ENCODE measurements at regions not wholly inside any gene's neighbourhood (a gene's known extent, or its start where the extent isn't known, plus 50 kb on each side); places are given as distances from the start of the nearest gene placed in this dataset.

- H3K4me3 Mint-ChIP-seq: no peak overlapping the region
- peaks cover 9% of the 10 kb centered on the region for H3K27me3 Mint-ChIP-seq
- DNase-seq (ENCODE audit: low spot score in 2 of 2) (no peak), ATAC-seq (replicated peaks; ENCODE audit: extremely low read depth, poor library complexity, severe bottlenecking) (no peak)
- no peaks in the 10 kb centered on the region for H3K36me3 Mint-ChIP-seq (ENCODE audit: insufficient read depth)
- H3K27ac Mint-ChIP-seq (ENCODE audit: low read depth): no peak overlapping the region
- H3K9me3 Mint-ChIP-seq: peaks cover 4% of the 10 kb centered on the region
- H3K4me1 Mint-ChIP-seq: no peaks in the 10 kb centered on the region
These were observed 543.0 kb upstream of the DAB1 start for GRCh38 chr1:57966751-57967406.

- peaks cover 9% of the 10 kb centered on the region for H3K27me3 Mint-ChIP-seq
- no peak overlapping the region for H3K27ac Mint-ChIP-seq (ENCODE audit: low read depth)
- H3K9me3 Mint-ChIP-seq: peaks cover 4% of the 10 kb centered on the region
- H3K36me3 Mint-ChIP-seq (ENCODE audit: insufficient read depth): no peaks in the 10 kb centered on the region
- ATAC-seq (replicated peaks; ENCODE audit: extremely low read depth, poor library complexity, severe bottlenecking): no peak
- no peak overlapping the region for H3K4me3 Mint-ChIP-seq
- DNase-seq (ENCODE audit: low spot score in 2 of 2): no peak
- no peaks in the 10 kb centered on the region for H3K4me1 Mint-ChIP-seq
These were observed 542.5 kb upstream of the DAB1 start for GRCh38 chr1:57966340-57966739.

GRCh38 chr1:57963581-57963980 is 539.7 kb upstream of the DAB1 start:
- no peaks in the 10 kb centered on the region for H3K36me3 Mint-ChIP-seq (ENCODE audit: insufficient read depth)
- ATAC-seq (replicated peaks; ENCODE audit: extremely low read depth, poor library complexity, severe bottlenecking) (no peak), DNase-seq (ENCODE audit: low spot score in 2 of 2) (no peak)
- no peaks in the 10 kb centered on the region for H3K4me1 Mint-ChIP-seq
- H3K9me3 Mint-ChIP-seq: peaks cover 4% of the 10 kb centered on the region
- H3K27ac Mint-ChIP-seq (ENCODE audit: low read depth): no peak overlapping the region
- no peak overlapping the region for H3K4me3 Mint-ChIP-seq
- H3K27me3 Mint-ChIP-seq: peaks cover 9% of the 10 kb centered on the region

GRCh38 chr1:57959531-57960241 is 535.8 kb upstream of the DAB1 start:
- no peak for ATAC-seq (replicated peaks; ENCODE audit: extremely low read depth, poor library complexity, severe bottlenecking)
- no peak for DNase-seq (ENCODE audit: low spot score in 2 of 2)
- Mint-ChIP-seq H3K27me3 (no peaks in the 10 kb centered on the region), H3K9me3 (no peaks in the 10 kb centered on the region), H3K4me3 (no peak overlapping the region), H3K4me1 (no peaks in the 10 kb centered on the region), H3K27ac (ENCODE audit: low read depth) (no peak overlapping the region), H3K36me3 (ENCODE audit: insufficient read depth) (no peaks in the 10 kb centered on the region)

GRCh38 chr1:57957576-57957975 is 533.7 kb upstream of the DAB1 start:
- no peaks in the 10 kb centered on the region for H3K27me3 Mint-ChIP-seq
- DNase-seq (ENCODE audit: low spot score in 2 of 2): no peak
- no peaks in the 10 kb centered on the region for H3K4me1 Mint-ChIP-seq
- no peak for ATAC-seq (replicated peaks; ENCODE audit: extremely low read depth, poor library complexity, severe bottlenecking)
- H3K27ac Mint-ChIP-seq (ENCODE audit: low read depth): no peak overlapping the region
- no peak overlapping the region for H3K4me3 Mint-ChIP-seq
- H3K9me3 Mint-ChIP-seq: no peaks in the 10 kb centered on the region
- no peaks in the 10 kb centered on the region for H3K36me3 Mint-ChIP-seq (ENCODE audit: insufficient read depth)

GRCh38 chr1:57951390-57951789 is 527.5 kb upstream of the DAB1 start:
- H3K4me3 Mint-ChIP-seq: no peak overlapping the region
- no peaks in the 10 kb centered on the region for H3K9me3 Mint-ChIP-seq
- H3K27me3 Mint-ChIP-seq: no peaks in the 10 kb centered on the region
- H3K4me1 Mint-ChIP-seq: no peaks in the 10 kb centered on the region
- no peak for ATAC-seq (replicated peaks; ENCODE audit: extremely low read depth, poor library complexity, severe bottlenecking)
- no peak overlapping the region for H3K27ac Mint-ChIP-seq (ENCODE audit: low read depth)
- DNase-seq (ENCODE audit: low spot score in 2 of 2): no peak
- no peaks in the 10 kb centered on the region for H3K36me3 Mint-ChIP-seq (ENCODE audit: insufficient read depth)

GRCh38 chr1:57949168-57949567 is 525.3 kb upstream of the DAB1 start:
- H3K36me3 Mint-ChIP-seq (ENCODE audit: insufficient read depth): no peaks in the 10 kb centered on the region
- ATAC-seq (replicated peaks; ENCODE audit: extremely low read depth, poor library complexity, severe bottlenecking): no peak
- no peak overlapping the region for H3K4me3 Mint-ChIP-seq

GRCh38 chr1:57947471-57947870 is 523.6 kb upstream of the DAB1 start:
- no peak for DNase-seq (ENCODE audit: low spot score in 2 of 2)
- ATAC-seq (replicated peaks; ENCODE audit: extremely low read depth, poor library complexity, severe bottlenecking): no peak
- no peak overlapping the region for H3K4me3 Mint-ChIP-seq
- H3K4me1 Mint-ChIP-seq: no peaks in the 10 kb centered on the region
- no peak overlapping the region for H3K27ac Mint-ChIP-seq (ENCODE audit: low read depth)
- H3K27me3 Mint-ChIP-seq: no peaks in the 10 kb centered on the region
- no peaks in the 10 kb centered on the region for H3K36me3 Mint-ChIP-seq (ENCODE audit: insufficient read depth)
- no peaks in the 10 kb centered on the region for H3K9me3 Mint-ChIP-seq

More at GRCh38 chr1:57949168-57949567, 525.3 kb upstream of the DAB1 start:
- Mint-ChIP-seq H3K4me1 (no peaks in the 10 kb centered on the region), H3K9me3 (no peaks in the 10 kb centered on the region), H3K27ac (ENCODE audit: low read depth) (no peak overlapping the region), H3K27me3 (no peaks in the 10 kb centered on the region)
- DNase-seq (ENCODE audit: low spot score in 2 of 2): no peak

- Mint-ChIP-seq H3K36me3 (ENCODE audit: insufficient read depth) (no peaks in the 10 kb centered on the region), H3K27ac (ENCODE audit: low read depth) (no peak overlapping the region), H3K27me3 (no peaks in the 10 kb centered on the region), H3K4me1 (no peaks in the 10 kb centered on the region), H3K9me3 (no peaks in the 10 kb centered on the region), H3K4me3 (no peak overlapping the region)
- ATAC-seq (replicated peaks; ENCODE audit: extremely low read depth, poor library complexity, severe bottlenecking) (no peak), DNase-seq (ENCODE audit: low spot score in 2 of 2) (no peak)
These were observed 521.2 kb upstream of the DAB1 start for GRCh38 chr1:57945045-57945444.

GRCh38 chr1:57943365-57943764 is 519.5 kb upstream of the DAB1 start:
- Mint-ChIP-seq H3K36me3 (ENCODE audit: insufficient read depth) (no peaks in the 10 kb centered on the region), H3K4me3 (no peak overlapping the region), H3K27ac (ENCODE audit: low read depth) (no peak overlapping the region), H3K27me3 (no peaks in the 10 kb centered on the region), H3K4me1 (no peaks in the 10 kb centered on the region), H3K9me3 (peaks cover 12% of the 10 kb centered on the region)
- ATAC-seq (replicated peaks; ENCODE audit: extremely low read depth, poor library complexity, severe bottlenecking) (no peak), DNase-seq (ENCODE audit: low spot score in 2 of 2) (no peak)

GRCh38 chr1:57934745-57935144 is 510.9 kb upstream of the DAB1 start:
- peaks cover 9% of the 10 kb centered on the region for H3K27me3 Mint-ChIP-seq
- no peak for ATAC-seq (replicated peaks; ENCODE audit: extremely low read depth, poor library complexity, severe bottlenecking)
- no peaks in the 10 kb centered on the region for H3K36me3 Mint-ChIP-seq (ENCODE audit: insufficient read depth)
- no peaks in the 10 kb centered on the region for H3K4me1 Mint-ChIP-seq
- peaks cover 18% of the 10 kb centered on the region for H3K9me3 Mint-ChIP-seq
- H3K4me3 Mint-ChIP-seq: no peak overlapping the region
- no peak overlapping the region for H3K27ac Mint-ChIP-seq (ENCODE audit: low read depth)
- DNase-seq (ENCODE audit: low spot score in 2 of 2): no peak

GRCh38 chr1:57927003-57927402 is 503.1 kb upstream of the DAB1 start:
- H3K4me3 Mint-ChIP-seq: no peak overlapping the region
- H3K9me3 Mint-ChIP-seq: peaks cover 3% of the 10 kb centered on the region
- no peak for ATAC-seq (replicated peaks; ENCODE audit: extremely low read depth, poor library complexity, severe bottlenecking)

GRCh38 chr1:57926025-57926552 is 502.2 kb upstream of the DAB1 start:
- Mint-ChIP-seq H3K27ac (ENCODE audit: low read depth) (no peak overlapping the region), H3K9me3 (peaks cover 6% of the 10 kb centered on the region), H3K4me1 (no peaks in the 10 kb centered on the region), H3K36me3 (ENCODE audit: insufficient read depth) (no peaks in the 10 kb centered on the region), H3K4me3 (no peak overlapping the region), H3K27me3 (peaks cover 13% of the 10 kb centered on the region)
- ATAC-seq (replicated peaks; ENCODE audit: extremely low read depth, poor library complexity, severe bottlenecking) (no peak), DNase-seq (ENCODE audit: low spot score in 2 of 2) (no peak)

More at GRCh38 chr1:57927003-57927402, 503.1 kb upstream of the DAB1 start:
- Mint-ChIP-seq H3K4me1 (no peaks in the 10 kb centered on the region), H3K27ac (ENCODE audit: low read depth) (no peak overlapping the region), H3K36me3 (ENCODE audit: insufficient read depth) (no peaks in the 10 kb centered on the region), H3K27me3 (peaks cover 6% of the 10 kb centered on the region)
- no peak for DNase-seq (ENCODE audit: low spot score in 2 of 2)

Measured in central memory CD8-positive, alpha-beta T cell (primary cell).